Thyroid gland (tissue), 4 donors: ENCODE measurements at regions not wholly inside any gene's neighbourhood (a gene's known extent, or its start where the extent isn't known, plus 50 kb on each side); places are given as distances from the start of the nearest gene placed in this dataset.
"Not testable (repeated sequence)": the region's sequence is repeated elsewhere in the genome, so short reads cannot be mapped to it uniquely, and the experiment has no call there.

Experiments
- DNase-seq, 2 donors: peaks; one replicate each; pipeline ENCODE4 v3.0.0-alpha.2; 2019
- H3K27ac ChIP-seq, 3 donors: fragments of 200-600 bp; sonication (generic); 1 replicate in 2 of 3; 2 replicates in 1 of 3; pipeline ENCODE4 v1.5.1; 2016 to 2019; ENCODE audit warnings: mild to moderate bottlenecking in 1 of 3, moderate library complexity in 1 of 3
- H3K27me3 ChIP-seq: fragments of 200-600 bp; sonication (generic); one replicate; pipeline ENCODE4 v1.5.1; 2019
- H3K36me3 ChIP-seq, 2 donors: fragments of 200-600 bp; sonication (generic); one replicate each; pipeline ENCODE4 v1.5.1; 2016 to 2019
- H3K4me1 ChIP-seq, 2 donors: fragments of 200-600 bp; sonication (generic); one replicate each; pipeline ENCODE4 v1.5.1; 2017 to 2019
- H3K4me3 ChIP-seq, 3 donors: fragments of 200-600 bp; sonication (generic); replicated peaks in 1 of 3; 1 replicate in 2 of 3; 2 replicates in 1 of 3; pipeline ENCODE4 v1.5.1; 2016; ENCODE audit warnings: mild to moderate bottlenecking in 1 of 3
- H3K9me3 ChIP-seq: fragments of 200-600 bp; sonication (generic); one replicate; pipeline ENCODE4 v1.5.1; 2017
- POLR2A ChIP-seq, 2 donors: fragments of 450-650 bp; IDR thresholded peaks; one replicate each; pipeline ENCODE4 v1.6.1; 2017; ENCODE audit warnings: antibody characterized with exemption in 2 of 2, mild to moderate bottlenecking in 2 of 2, moderate library complexity in 1 of 2
- WGBS, 2 donors: methylation state at CpG; one replicate each; pipeline ENCODE4 v1.1.5; 2017; 5-methylcytosine and 5-hydroxymethylcytosine counted together
- intact Hi-C: fragments of 100-400 bp; cut with DNase I; formaldehyde crosslinking; loops from one replicate; pipeline ENCODE4 v1.15.1; 2023
- TF ChIP-seq, protein P1 (sequence below), 6 experiments: fragments of 200-600 bp in 3 of 6; fragments of 450-650 bp in 3 of 6; sonication (generic) in 3 of 6; IDR thresholded peaks; one replicate each; pipeline ENCODE4 v1.5.1; 2016 to 2019; ENCODE audit warnings: antibody characterized with exemption in 6 of 6, mild to moderate bottlenecking in 2 of 6, inconsistent platforms in 1 of 6, moderate library complexity in 1 of 6

DNA sequence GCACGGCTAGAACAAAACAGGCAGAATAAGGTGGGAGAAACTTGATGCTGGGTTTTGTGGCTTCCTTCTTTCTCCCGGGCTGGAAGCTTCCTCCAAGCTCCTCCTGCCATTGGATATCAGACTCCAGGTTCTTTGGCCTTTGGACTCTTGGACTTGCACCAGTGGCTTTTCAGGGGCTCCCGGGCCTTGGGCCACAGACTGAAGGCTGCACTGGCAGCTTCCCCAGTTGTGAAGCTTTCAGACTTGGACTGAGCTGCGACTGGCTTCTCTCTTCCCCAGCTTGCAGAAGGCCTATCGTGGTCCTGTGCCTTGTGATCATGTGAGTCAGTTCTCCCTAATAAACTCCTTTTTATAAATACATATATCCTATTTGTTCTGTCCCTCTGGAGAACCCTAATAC, 364.4 kb downstream of the DNAH5 start:
- H3K36me3 ChIP-seq = no peaks in the 10 kb centered on the region
- no peak for DNase-seq
- 71 to 86% methylated on average over 4 to 5 of the region's 5 CpGs for WGBS, 2 donors
- intact Hi-C loops = no loop called here
- TF ChIP-seq, protein P1, sequence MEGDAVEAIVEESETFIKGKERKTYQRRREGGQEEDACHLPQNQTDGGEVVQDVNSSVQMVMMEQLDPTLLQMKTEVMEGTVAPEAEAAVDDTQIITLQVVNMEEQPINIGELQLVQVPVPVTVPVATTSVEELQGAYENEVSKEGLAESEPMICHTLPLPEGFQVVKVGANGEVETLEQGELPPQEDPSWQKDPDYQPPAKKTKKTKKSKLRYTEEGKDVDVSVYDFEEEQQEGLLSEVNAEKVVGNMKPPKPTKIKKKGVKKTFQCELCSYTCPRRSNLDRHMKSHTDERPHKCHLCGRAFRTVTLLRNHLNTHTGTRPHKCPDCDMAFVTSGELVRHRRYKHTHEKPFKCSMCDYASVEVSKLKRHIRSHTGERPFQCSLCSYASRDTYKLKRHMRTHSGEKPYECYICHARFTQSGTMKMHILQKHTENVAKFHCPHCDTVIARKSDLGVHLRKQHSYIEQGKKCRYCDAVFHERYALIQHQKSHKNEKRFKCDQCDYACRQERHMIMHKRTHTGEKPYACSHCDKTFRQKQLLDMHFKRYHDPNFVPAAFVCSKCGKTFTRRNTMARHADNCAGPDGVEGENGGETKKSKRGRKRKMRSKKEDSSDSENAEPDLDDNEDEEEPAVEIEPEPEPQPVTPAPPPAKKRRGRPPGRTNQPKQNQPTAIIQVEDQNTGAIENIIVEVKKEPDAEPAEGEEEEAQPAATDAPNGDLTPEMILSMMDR (IDR thresholded peaks at IDR 0.05) = no peak
- no peak for TF ChIP-seq POLR2A (IDR thresholded peaks at IDR 0.05)
- no peak overlapping the region for H3K27ac ChIP-seq
- no peaks in the 10 kb centered on the region for H3K27me3 ChIP-seq
- no peak overlapping the region for H3K4me3 ChIP-seq
- no peaks in the 10 kb centered on the region for H3K4me1 ChIP-seq
- no peaks in the 10 kb centered on the region for H3K9me3 ChIP-seq

- H3K4me1 ChIP-seq, intact Hi-C loops, H3K27me3 ChIP-seq, H3K4me3 ChIP-seq, H3K36me3 ChIP-seq, DNase-seq, H3K9me3 ChIP-seq, H3K27ac ChIP-seq: not testable (repeated sequence)
- 84 to 87% methylated on average over 9 of the region's 9 CpGs for WGBS, 2 donors
Measured at GRCh38 chr5:13579091-13579490, 365.4 kb downstream of the DNAH5 start.

DNA sequence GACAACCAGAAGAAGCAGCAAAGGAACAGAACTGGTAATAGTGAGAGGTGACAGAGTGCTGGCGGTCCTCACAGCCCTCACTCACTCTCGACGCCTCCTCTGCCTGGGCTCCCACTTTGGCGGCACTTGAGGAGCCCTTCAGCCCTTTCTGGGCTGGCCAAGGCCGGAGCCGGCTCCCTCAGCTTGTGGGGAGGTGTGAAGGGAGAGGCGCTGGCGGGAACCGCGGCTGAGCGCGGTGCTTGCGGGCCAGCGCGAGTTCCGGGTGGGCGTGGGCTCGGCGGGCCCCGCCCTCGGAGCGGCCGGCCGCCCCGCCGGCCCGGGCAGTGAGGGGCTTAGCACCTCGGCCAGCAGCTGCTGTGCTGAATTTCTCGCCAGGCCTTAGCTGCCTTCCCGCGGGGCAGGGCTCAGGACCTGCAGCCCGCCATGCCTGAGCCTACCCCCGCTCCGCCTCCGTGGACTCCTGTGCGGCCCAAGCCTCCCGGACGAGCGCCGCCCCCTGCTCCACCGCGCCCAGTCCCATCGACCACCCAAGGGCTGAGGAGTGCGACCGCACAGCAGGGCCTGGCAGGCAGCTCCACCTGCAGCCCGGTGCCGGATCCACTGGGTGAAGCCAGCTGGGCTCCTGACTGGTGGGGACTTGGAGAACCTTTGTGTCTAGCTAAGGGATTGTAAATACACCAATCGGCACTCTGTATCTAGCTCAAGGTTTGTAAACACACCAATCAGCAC, 366.0 kb downstream of the DNAH5 start:
- DNase-seq, H3K27me3 ChIP-seq, intact Hi-C loops, H3K4me1 ChIP-seq, H3K27ac ChIP-seq, H3K4me3 ChIP-seq, H3K36me3 ChIP-seq, H3K9me3 ChIP-seq: not testable (repeated sequence)
- 89 to 92% methylated on average over 37 to 43 of the region's 48 CpGs for WGBS, 2 donors

DNA sequence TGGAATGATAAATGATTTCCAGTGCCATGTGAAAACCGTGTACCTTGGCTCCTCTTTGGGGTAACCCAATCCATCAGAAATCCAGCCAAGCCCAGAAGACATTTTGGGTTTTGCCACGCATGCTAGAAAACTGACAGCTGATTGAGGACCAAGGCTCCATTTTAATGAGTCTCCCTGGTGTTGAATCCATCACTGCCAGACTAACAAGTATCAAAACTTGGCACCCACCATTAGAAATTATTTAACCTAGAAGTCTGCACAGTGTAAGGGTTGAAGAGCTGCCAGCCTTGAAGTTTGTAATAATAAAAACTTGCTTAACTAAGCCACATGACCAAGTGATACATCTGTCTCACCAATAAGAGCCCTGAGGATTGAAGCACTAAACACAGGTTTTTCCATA, 369.9 kb downstream of the DNAH5 start:
- Histone ChIP-seq H3K4me1 (no peaks in the 10 kb centered on the region), H3K36me3 (no peaks in the 10 kb centered on the region), H3K27ac (no peak overlapping the region), H3K9me3 (no peaks in the 10 kb centered on the region), H3K4me3 (no peak overlapping the region), H3K27me3 (no peaks in the 10 kb centered on the region)
- DNase-seq = no peak
- 56 to 73% methylated on average over 2 of the region's 2 CpGs for WGBS, 2 donors
- intact Hi-C loops = no loop called here
- no peak for TF ChIP-seq POLR2A (IDR thresholded peaks at IDR 0.05)
- TF ChIP-seq, protein P1 (IDR thresholded peaks at IDR 0.05) = no peak

DNA sequence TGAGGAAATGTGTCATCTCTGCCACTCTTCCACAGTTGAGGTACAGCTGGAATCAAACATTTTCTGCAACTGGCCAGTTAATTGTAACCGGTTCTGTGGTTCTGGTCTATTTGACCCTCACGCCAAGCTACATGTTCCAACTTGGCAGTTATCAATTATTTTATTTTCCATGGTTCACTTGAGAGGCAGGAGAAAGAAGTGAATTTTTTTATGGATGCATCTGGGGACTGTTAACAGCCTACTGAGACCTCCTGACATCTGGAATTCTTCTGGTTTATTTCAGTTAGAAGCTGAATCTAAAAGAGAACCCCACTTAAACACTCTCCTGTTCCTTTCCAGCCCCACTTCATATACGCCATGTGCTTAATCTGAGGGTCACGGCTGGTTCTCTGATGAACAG, 372.3 kb downstream of the DNAH5 start:
- WGBS, 2 donors = 70 to 80% methylated on average over 4 of the region's 4 CpGs
- H3K27me3 ChIP-seq = no peaks in the 10 kb centered on the region
- no peaks in the 10 kb centered on the region for H3K9me3 ChIP-seq
- no peak for DNase-seq
- H3K27ac ChIP-seq = no peak overlapping the region
- H3K4me3 ChIP-seq = no peak overlapping the region
- TF ChIP-seq, protein P1 (IDR thresholded peaks at IDR 0.05) = no peak
- no peak for TF ChIP-seq POLR2A (IDR thresholded peaks at IDR 0.05)
- H3K4me1 ChIP-seq = no peaks in the 10 kb centered on the region
- intact Hi-C loops = no loop called here
- H3K36me3 ChIP-seq = no peaks in the 10 kb centered on the region

GRCh38 chr5:13569090-13569715, 375.3 kb downstream of the DNAH5 start:
- intact Hi-C loops = no loop called here
- Histone ChIP-seq H3K36me3 (no peaks in the 10 kb centered on the region), H3K9me3 (no peaks in the 10 kb centered on the region), H3K27ac (no peak overlapping the region), H3K4me3 (no peak overlapping the region), H3K27me3 (no peaks in the 10 kb centered on the region), H3K4me1 (no peaks in the 10 kb centered on the region)
- no peak for DNase-seq
- TF ChIP-seq POLR2A (IDR thresholded peaks at IDR 0.05) = no peak
- TF ChIP-seq, protein P1 (IDR thresholded peaks at IDR 0.05) = no peak
- WGBS, 2 donors = 83 to 90% methylated on average over 3 of the region's 3 CpGs
